ENCODE measurements at regions not wholly inside any gene's neighbourhood (a gene's known extent, or its start where the extent isn't known, plus 50 kb on each side); places are given as distances from the start of the nearest gene placed in this dataset.

- TF ChIP-seq, protein P1, sequence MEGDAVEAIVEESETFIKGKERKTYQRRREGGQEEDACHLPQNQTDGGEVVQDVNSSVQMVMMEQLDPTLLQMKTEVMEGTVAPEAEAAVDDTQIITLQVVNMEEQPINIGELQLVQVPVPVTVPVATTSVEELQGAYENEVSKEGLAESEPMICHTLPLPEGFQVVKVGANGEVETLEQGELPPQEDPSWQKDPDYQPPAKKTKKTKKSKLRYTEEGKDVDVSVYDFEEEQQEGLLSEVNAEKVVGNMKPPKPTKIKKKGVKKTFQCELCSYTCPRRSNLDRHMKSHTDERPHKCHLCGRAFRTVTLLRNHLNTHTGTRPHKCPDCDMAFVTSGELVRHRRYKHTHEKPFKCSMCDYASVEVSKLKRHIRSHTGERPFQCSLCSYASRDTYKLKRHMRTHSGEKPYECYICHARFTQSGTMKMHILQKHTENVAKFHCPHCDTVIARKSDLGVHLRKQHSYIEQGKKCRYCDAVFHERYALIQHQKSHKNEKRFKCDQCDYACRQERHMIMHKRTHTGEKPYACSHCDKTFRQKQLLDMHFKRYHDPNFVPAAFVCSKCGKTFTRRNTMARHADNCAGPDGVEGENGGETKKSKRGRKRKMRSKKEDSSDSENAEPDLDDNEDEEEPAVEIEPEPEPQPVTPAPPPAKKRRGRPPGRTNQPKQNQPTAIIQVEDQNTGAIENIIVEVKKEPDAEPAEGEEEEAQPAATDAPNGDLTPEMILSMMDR (IDR thresholded peaks at IDR 0.05) = no peak
- TF ChIP-seq, protein P2, sequence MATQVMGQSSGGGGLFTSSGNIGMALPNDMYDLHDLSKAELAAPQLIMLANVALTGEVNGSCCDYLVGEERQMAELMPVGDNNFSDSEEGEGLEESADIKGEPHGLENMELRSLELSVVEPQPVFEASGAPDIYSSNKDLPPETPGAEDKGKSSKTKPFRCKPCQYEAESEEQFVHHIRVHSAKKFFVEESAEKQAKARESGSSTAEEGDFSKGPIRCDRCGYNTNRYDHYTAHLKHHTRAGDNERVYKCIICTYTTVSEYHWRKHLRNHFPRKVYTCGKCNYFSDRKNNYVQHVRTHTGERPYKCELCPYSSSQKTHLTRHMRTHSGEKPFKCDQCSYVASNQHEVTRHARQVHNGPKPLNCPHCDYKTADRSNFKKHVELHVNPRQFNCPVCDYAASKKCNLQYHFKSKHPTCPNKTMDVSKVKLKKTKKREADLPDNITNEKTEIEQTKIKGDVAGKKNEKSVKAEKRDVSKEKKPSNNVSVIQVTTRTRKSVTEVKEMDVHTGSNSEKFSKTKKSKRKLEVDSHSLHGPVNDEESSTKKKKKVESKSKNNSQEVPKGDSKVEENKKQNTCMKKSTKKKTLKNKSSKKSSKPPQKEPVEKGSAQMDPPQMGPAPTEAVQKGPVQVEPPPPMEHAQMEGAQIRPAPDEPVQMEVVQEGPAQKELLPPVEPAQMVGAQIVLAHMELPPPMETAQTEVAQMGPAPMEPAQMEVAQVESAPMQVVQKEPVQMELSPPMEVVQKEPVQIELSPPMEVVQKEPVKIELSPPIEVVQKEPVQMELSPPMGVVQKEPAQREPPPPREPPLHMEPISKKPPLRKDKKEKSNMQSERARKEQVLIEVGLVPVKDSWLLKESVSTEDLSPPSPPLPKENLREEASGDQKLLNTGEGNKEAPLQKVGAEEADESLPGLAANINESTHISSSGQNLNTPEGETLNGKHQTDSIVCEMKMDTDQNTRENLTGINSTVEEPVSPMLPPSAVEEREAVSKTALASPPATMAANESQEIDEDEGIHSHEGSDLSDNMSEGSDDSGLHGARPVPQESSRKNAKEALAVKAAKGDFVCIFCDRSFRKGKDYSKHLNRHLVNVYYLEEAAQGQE (IDR thresholded peaks at IDR 0.05; ENCODE audit: insufficient read depth in 1 of 2, low read depth in 2 of 2, low read length in 1 of 2) = no peak
Measured at GRCh38 chr20:52837378-52837777, 134.8 kb upstream of the TSHZ2 start.
